H1 (cell line): ENCODE measurements at regions not wholly inside any gene's neighbourhood (a gene's known extent, or its start where the extent isn't known, plus 50 kb on each side); places are given as distances from the start of the nearest gene placed in this dataset.

Source experiments
- RBBP5 ChIP-seq: IDR thresholded peaks from 2 replicates; pipeline ENCODE4 v1.7.1; 2012; ENCODE audit warnings: low read depth, mild to moderate bottlenecking, inconsistent platforms, low read length, moderate library complexity, borderline replicate concordance
- SP1 ChIP-seq: IDR thresholded peaks from 2 replicates; pipeline ENCODE4 v1.6.1; 2011; ENCODE audit warnings: low read depth, low read length

GRCh38 chr11:129605815-129606214 is 209.8 kb upstream of the TMEM45B start (continued):
- no peak for TF ChIP-seq SP1
- no peak for TF ChIP-seq RBBP5
